ENCODE measurements at regions not wholly inside any gene's neighbourhood (a gene's known extent, or its start where the extent isn't known, plus 50 kb on each side); places are given as distances from the start of the nearest gene placed in this dataset.

- TF ChIP-seq CTCF (IDR thresholded peaks at IDR 0.05) (no peak), POLR2A (IDR thresholded peaks at IDR 0.05) (no peak)
Measured at GRCh38 chr3:61369678-61370077, 118.4 kb upstream of the FHIT start.
